ENCODE measurements at regions not wholly inside any gene's neighbourhood (a gene's known extent, or its start where the extent isn't known, plus 50 kb on each side); places are given as distances from the start of the nearest gene placed in this dataset.

GRCh38 chr5:82799361-82800077, 277.7 kb downstream of the TMEM167A start:
- TF ChIP-seq CBX3 (IDR thresholded peaks at IDR 0.05; ENCODE audit: low read depth) (no peak), EZH2 (IDR thresholded peaks at IDR 0.05) (no peak), YY1 (IDR thresholded peaks at IDR 0.05; ENCODE audit: extremely low read depth, insufficient replicate concordance, low read depth, low read length) (no peak), SP1 (IDR thresholded peaks at IDR 0.05; ENCODE audit: low read depth) (no peak)
- TF ChIP-seq, protein P1, sequence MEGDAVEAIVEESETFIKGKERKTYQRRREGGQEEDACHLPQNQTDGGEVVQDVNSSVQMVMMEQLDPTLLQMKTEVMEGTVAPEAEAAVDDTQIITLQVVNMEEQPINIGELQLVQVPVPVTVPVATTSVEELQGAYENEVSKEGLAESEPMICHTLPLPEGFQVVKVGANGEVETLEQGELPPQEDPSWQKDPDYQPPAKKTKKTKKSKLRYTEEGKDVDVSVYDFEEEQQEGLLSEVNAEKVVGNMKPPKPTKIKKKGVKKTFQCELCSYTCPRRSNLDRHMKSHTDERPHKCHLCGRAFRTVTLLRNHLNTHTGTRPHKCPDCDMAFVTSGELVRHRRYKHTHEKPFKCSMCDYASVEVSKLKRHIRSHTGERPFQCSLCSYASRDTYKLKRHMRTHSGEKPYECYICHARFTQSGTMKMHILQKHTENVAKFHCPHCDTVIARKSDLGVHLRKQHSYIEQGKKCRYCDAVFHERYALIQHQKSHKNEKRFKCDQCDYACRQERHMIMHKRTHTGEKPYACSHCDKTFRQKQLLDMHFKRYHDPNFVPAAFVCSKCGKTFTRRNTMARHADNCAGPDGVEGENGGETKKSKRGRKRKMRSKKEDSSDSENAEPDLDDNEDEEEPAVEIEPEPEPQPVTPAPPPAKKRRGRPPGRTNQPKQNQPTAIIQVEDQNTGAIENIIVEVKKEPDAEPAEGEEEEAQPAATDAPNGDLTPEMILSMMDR (IDR thresholded peaks at IDR 0.05 in 2 of 3, conservative IDR thresholded peaks at IDR 0.05 in 1 of 3; ENCODE audit: borderline replicate concordance in 1 of 3, insufficient read depth in 1 of 3, low read depth in 2 of 3, low read length in 2 of 3), result peak in 2 of 3 experiments; percentile 30 to 47; a peak in 3 of 6 replicates
